ENCODE measurements at regions not wholly inside any gene's neighbourhood (a gene's known extent, or its start where the extent isn't known, plus 50 kb on each side); places are given as distances from the start of the nearest gene placed in this dataset.

DNA sequence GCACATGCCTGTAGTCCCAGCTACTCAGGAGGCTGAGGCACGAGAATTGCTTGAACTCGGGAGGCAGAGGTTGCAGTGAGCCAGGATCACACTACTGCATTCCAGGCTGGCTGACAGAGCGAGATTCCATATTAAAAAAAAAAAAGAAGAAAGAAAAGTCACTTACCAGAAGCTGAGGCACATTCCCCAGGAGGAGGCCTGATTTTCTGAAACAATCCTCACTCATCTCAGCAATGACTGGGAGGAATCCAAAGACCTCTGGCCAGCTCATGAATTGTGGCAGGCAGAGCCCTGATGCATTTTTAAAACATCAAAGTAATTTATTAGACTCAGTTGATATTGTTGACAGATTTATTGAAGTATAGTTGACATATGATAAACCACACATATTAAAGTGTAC is 206.3 kb downstream of the FOXO1 start:
- H3K4me3 ChIP-seq (ENCODE audit: low read length): no peak overlapping the region
- no peaks in the 10 kb centered on the region for H3K27me3 ChIP-seq (ENCODE audit: control insufficient read depth, insufficient read depth, low read length)
- no peaks in the 10 kb centered on the region for H3K9me3 ChIP-seq (ENCODE audit: control insufficient read depth, low read depth, low read length)
- H3K9ac ChIP-seq (ENCODE audit: low read length): no peak overlapping the region
- no peaks in the 10 kb centered on the region for H3K36me3 ChIP-seq (ENCODE audit: control insufficient read depth, low read depth, low read length)
- H3K27ac ChIP-seq (ENCODE audit: low read length): no peak overlapping the region
- no peaks in the 10 kb centered on the region for H3K4me1 ChIP-seq (ENCODE audit: control insufficient read depth, low read depth, low read length)

DNA sequence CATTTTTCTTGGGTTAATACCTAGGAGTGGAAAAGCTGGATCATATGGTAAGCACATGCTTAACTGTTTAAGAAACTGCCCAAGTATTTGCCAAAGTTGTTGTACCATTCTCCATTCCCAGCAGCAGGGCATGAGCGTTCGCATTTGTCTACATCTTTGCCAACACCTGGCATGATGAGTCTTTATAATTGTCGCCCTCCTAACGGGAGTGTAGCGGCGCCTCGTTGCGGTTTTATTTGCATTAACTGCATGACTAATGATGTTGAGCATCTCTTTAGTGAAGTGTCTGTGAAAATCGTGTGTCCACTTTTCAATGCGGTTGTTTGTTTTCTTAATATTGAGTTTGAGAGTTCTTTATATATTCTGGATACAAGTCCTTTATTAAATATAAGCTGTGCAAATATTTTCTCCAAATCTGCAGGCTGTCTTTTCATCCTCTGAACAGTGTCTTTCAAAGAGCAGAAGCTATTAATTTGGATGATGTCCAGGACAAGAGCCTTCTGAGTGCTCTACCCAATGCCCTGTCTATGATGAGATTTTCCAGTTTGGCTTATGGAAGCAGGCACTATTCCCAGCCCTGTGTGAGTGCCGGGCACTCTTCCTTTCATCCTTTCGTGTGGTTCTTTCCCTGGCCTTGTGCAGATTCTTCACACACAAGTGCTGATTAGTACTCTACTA is 202.0 kb downstream of the FOXO1 start:
- Histone ChIP-seq H3K4me1 (ENCODE audit: control insufficient read depth, low read depth, low read length) (no peaks in the 10 kb centered on the region), H3K36me3 (ENCODE audit: control insufficient read depth, low read depth, low read length) (no peaks in the 10 kb centered on the region), H3K27ac (ENCODE audit: low read length) (no peak overlapping the region), H3K4me3 (ENCODE audit: low read length) (no peak overlapping the region), H3K9me3 (ENCODE audit: control insufficient read depth, low read depth, low read length) (no peaks in the 10 kb centered on the region), H3K9ac (ENCODE audit: low read length) (no peak overlapping the region), H3K27me3 (ENCODE audit: control insufficient read depth, insufficient read depth, low read length) (no peaks in the 10 kb centered on the region)

DNA sequence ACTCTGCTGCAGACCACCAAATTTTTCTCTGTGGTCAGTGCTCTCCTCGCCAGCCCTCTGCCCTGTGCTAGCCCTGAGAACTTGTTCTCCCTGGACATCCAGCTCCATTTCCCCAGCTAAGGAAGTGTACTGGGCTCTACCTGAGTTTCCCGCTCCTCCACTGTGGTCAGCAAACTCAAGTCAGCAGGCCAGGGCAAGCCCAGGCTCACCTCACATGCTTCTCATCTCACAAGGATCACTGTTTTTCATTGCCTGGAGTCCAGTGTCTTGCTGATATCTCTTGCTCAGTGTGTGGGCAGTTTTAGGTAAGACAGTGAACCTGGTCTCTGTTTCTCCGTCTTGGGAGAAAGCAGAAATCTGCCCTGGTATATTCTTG is 201.4 kb downstream of the FOXO1 start:
- Histone ChIP-seq H3K9ac (ENCODE audit: low read length) (no peak overlapping the region), H3K36me3 (ENCODE audit: control insufficient read depth, low read depth, low read length) (no peaks in the 10 kb centered on the region), H3K4me3 (ENCODE audit: low read length) (no peak overlapping the region), H3K4me1 (ENCODE audit: control insufficient read depth, low read depth, low read length) (no peaks in the 10 kb centered on the region), H3K27me3 (ENCODE audit: control insufficient read depth, insufficient read depth, low read length) (no peaks in the 10 kb centered on the region), H3K9me3 (ENCODE audit: control insufficient read depth, low read depth, low read length) (no peaks in the 10 kb centered on the region), H3K27ac (ENCODE audit: low read length) (no peak overlapping the region)

- H3K27ac ChIP-seq (ENCODE audit: low read length): no peak overlapping the region
- H3K36me3 ChIP-seq (ENCODE audit: control insufficient read depth, low read depth, low read length): no peaks in the 10 kb centered on the region
- H3K27me3 ChIP-seq (ENCODE audit: control insufficient read depth, insufficient read depth, low read length): no peaks in the 10 kb centered on the region
- H3K4me1 ChIP-seq (ENCODE audit: control insufficient read depth, low read depth, low read length): no peaks in the 10 kb centered on the region
- no peaks in the 10 kb centered on the region for H3K9me3 ChIP-seq (ENCODE audit: control insufficient read depth, low read depth, low read length)
- H3K4me3 ChIP-seq (ENCODE audit: low read length): no peak overlapping the region
- H3K9ac ChIP-seq (ENCODE audit: low read length): no peak overlapping the region
These were observed 200.2 kb downstream of the FOXO1 start for GRCh38 chr13:40466272-40466671.

GRCh38 chr13:40468227-40468838 is 198.1 kb downstream of the FOXO1 start:
- Histone ChIP-seq H3K4me1 (ENCODE audit: control insufficient read depth, low read depth, low read length) (no peaks in the 10 kb centered on the region), H3K9ac (ENCODE audit: low read length) (no peak overlapping the region), H3K4me3 (ENCODE audit: low read length) (no peak overlapping the region), H3K36me3 (ENCODE audit: control insufficient read depth, low read depth, low read length) (no peaks in the 10 kb centered on the region), H3K9me3 (ENCODE audit: control insufficient read depth, low read depth, low read length) (no peaks in the 10 kb centered on the region), H3K27ac (ENCODE audit: low read length) (no peak overlapping the region), H3K27me3 (ENCODE audit: control insufficient read depth, insufficient read depth, low read length) (no peaks in the 10 kb centered on the region)

DNA sequence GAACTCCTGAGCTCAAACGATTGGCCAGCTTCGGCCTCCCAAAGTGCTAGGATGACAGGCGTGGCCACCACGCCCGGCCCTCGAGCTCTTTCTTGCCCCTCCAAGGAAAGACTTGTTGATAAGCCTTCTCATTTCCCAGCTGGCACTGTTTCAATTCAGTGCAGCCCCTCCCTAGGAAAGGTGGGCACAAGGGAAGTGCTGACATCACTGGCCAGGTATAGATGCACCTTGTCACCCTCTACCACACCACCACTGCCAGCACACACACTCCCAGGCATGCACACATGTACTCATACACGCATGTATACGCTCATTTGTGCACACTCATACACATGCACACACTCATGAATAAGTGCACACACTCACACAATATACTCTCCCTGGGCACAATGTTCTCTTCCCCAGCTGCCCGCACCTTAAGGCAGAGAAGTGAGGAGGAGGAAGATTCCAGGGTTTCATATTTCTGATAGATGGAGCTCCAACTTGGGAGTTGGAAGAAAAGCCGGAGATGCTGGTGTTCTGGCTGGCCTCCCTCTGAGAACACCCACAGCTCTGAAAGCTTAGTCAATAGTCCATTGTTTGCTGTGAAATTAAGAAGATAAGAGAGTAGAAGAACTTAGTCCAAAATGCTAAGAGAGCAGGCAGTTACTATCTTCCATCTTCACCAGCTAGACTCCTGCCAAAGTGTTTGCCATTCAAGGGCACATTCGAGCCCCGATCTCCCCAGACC is 196.7 kb downstream of the FOXO1 start:
- no peaks in the 10 kb centered on the region for H3K4me1 ChIP-seq (ENCODE audit: control insufficient read depth, low read depth, low read length)
- no peaks in the 10 kb centered on the region for H3K36me3 ChIP-seq (ENCODE audit: control insufficient read depth, low read depth, low read length)
- no peaks in the 10 kb centered on the region for H3K27me3 ChIP-seq (ENCODE audit: control insufficient read depth, insufficient read depth, low read length)
- H3K4me3 ChIP-seq (ENCODE audit: low read length): no peak overlapping the region
- no peak overlapping the region for H3K9ac ChIP-seq (ENCODE audit: low read length)
- no peak overlapping the region for H3K27ac ChIP-seq (ENCODE audit: low read length)
- no peaks in the 10 kb centered on the region for H3K9me3 ChIP-seq (ENCODE audit: control insufficient read depth, low read depth, low read length)

DNA sequence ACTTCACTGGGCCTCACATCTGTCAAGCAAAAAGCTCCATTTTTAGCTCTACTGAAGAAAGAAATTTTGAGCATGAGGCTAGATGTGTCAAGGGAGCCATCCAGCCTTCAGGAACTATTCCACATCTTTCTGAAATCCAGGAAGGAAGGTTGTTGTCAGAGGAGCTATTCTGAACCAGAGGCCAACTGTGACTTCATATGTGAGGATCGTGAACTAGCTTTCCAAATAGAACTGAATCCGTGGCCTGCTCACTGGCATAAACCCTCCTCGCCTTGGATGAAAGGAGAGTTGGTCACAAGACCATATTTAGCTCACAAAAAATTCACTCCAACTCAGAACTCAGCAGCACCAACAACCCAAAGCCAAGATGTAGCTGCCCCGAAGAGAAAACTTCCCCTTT is 195.8 kb downstream of the FOXO1 start:
- no peaks in the 10 kb centered on the region for H3K4me1 ChIP-seq (ENCODE audit: control insufficient read depth, low read depth, low read length)
- no peaks in the 10 kb centered on the region for H3K27me3 ChIP-seq (ENCODE audit: control insufficient read depth, insufficient read depth, low read length)
- no peak overlapping the region for H3K9ac ChIP-seq (ENCODE audit: low read length)
- no peak overlapping the region for H3K4me3 ChIP-seq (ENCODE audit: low read length)
- no peaks in the 10 kb centered on the region for H3K9me3 ChIP-seq (ENCODE audit: control insufficient read depth, low read depth, low read length)
- no peaks in the 10 kb centered on the region for H3K36me3 ChIP-seq (ENCODE audit: control insufficient read depth, low read depth, low read length)
- no peak overlapping the region for H3K27ac ChIP-seq (ENCODE audit: low read length)

DNA sequence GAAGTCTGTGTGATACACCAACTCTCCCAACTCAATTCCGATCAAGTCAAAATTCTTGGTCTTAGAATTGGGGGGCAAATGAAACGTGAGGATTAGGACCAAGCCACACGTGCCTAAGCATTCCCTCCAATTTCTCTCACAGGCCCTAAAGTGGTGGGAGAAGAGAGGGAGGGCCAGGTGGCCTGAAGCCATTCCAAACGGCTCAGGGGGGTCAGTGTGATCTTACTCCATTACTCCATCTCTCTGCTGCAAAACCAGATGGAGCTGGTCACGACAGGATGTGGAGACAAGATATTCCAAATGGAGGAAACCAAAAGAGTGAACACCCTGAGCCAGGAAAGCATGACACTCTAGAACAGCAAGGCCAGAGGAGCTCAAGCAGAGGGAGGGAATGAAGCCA is 195.4 kb downstream of the FOXO1 start:
- H3K4me3 ChIP-seq (ENCODE audit: low read length): no peak overlapping the region
- no peak overlapping the region for H3K9ac ChIP-seq (ENCODE audit: low read length)
- H3K4me1 ChIP-seq (ENCODE audit: control insufficient read depth, low read depth, low read length): no peaks in the 10 kb centered on the region
- H3K36me3 ChIP-seq (ENCODE audit: control insufficient read depth, low read depth, low read length): no peaks in the 10 kb centered on the region
- H3K27ac ChIP-seq (ENCODE audit: low read length): no peak overlapping the region
- no peaks in the 10 kb centered on the region for H3K9me3 ChIP-seq (ENCODE audit: control insufficient read depth, low read depth, low read length)
- H3K27me3 ChIP-seq (ENCODE audit: control insufficient read depth, insufficient read depth, low read length): no peaks in the 10 kb centered on the region

GRCh38 chr13:40471911-40472310 is 194.5 kb downstream of the FOXO1 start:
- H3K36me3 ChIP-seq (ENCODE audit: control insufficient read depth, low read depth, low read length): no peaks in the 10 kb centered on the region
- H3K4me3 ChIP-seq (ENCODE audit: low read length): no peak overlapping the region
- H3K4me1 ChIP-seq (ENCODE audit: control insufficient read depth, low read depth, low read length): no peaks in the 10 kb centered on the region
- H3K9ac ChIP-seq (ENCODE audit: low read length): no peak overlapping the region
- no peak overlapping the region for H3K27ac ChIP-seq (ENCODE audit: low read length)
- H3K9me3 ChIP-seq (ENCODE audit: control insufficient read depth, low read depth, low read length): no peaks in the 10 kb centered on the region
- H3K27me3 ChIP-seq (ENCODE audit: control insufficient read depth, insufficient read depth, low read length): no peaks in the 10 kb centered on the region

DNA sequence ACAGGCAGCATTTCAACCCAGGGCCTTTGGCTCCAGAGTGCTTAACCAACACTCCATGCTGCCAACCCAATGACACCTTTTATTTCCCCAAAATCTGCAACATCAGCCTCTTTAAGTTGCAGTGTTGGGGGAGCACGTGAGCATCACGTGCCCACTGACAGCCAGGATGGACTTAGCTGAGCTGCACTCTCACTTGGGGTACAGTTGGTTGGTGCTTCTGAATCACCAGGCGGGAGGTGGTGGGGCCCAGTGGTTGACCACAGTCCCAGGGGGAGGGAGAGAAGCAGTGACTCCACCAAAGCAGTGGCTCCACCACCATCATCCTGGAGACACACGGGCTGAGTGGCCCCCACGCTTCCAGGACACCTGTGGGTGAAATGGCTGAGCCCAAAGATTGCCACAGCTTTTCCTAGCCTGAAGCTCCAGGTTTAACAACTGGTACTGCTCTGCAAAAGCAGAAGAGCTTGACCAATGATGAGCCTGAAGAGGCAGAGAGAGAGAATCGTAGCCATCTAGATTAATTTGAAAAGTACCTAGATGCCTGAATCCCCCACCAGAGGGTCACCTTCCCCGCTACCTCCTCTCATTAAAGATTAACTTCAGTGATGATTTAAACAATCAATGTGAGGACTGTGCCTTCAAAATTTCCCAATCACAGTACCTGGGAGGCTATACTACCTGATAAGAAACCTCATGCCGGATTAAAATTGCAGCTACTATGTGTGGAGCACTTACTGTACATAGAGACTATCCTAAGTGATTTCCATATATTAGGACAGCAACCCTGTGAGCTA is 193.8 kb downstream of the FOXO1 start:
- H3K4me3 ChIP-seq (ENCODE audit: low read length): no peak overlapping the region
- H3K27ac ChIP-seq (ENCODE audit: low read length): no peak overlapping the region
- H3K9ac ChIP-seq (ENCODE audit: low read length): no peak overlapping the region
- H3K4me1 ChIP-seq (ENCODE audit: control insufficient read depth, low read depth, low read length): no peaks in the 10 kb centered on the region
- no peaks in the 10 kb centered on the region for H3K27me3 ChIP-seq (ENCODE audit: control insufficient read depth, insufficient read depth, low read length)
- H3K36me3 ChIP-seq (ENCODE audit: control insufficient read depth, low read depth, low read length): no peaks in the 10 kb centered on the region
- no peaks in the 10 kb centered on the region for H3K9me3 ChIP-seq (ENCODE audit: control insufficient read depth, low read depth, low read length)

- Histone ChIP-seq H3K36me3 (ENCODE audit: control insufficient read depth, low read depth, low read length) (no peaks in the 10 kb centered on the region), H3K4me3 (ENCODE audit: low read length) (no peak overlapping the region), H3K4me1 (ENCODE audit: control insufficient read depth, low read depth, low read length) (peaks cover 6% of the 10 kb centered on the region), H3K9ac (ENCODE audit: low read length) (no peak overlapping the region), H3K9me3 (ENCODE audit: control insufficient read depth, low read depth, low read length) (no peaks in the 10 kb centered on the region), H3K27ac (ENCODE audit: low read length) (no peak overlapping the region), H3K27me3 (ENCODE audit: control insufficient read depth, insufficient read depth, low read length) (no peaks in the 10 kb centered on the region)
These were observed 190.8 kb downstream of the FOXO1 start for GRCh38 chr13:40475617-40476016.
